Activated T-helper 17 cell treated with anti-CD3 and anti-CD28 coated beads, Interleukin-2, amount 50 U/mL, for 72 hours (primary cell): ENCODE measurements at regions not wholly inside any gene's neighbourhood (a gene's known extent, or its start where the extent isn't known, plus 50 kb on each side); places are given as distances from the start of the nearest gene placed in this dataset.

ENCODE experiments used
- ATAC-seq: fragments of 150-1000 bp; cut with Tn5 transposase; replicated peaks from 2 replicates; pipeline ENCODE4 v1.10.0; 2021; ENCODE audit warnings: mild to moderate bottlenecking, moderate library complexity
- H3K27ac Mint-ChIP-seq: one replicate; pipeline ENCODE4 v1.8.0; 2022; ENCODE audit warnings: mixed read lengths
- H3K27me3 Mint-ChIP-seq: one replicate; pipeline ENCODE4 v1.8.0; 2022; ENCODE audit warnings: mixed read lengths
- H3K36me3 Mint-ChIP-seq: one replicate; pipeline ENCODE4 v1.8.0; 2022; ENCODE audit warnings: low read depth, mild to moderate bottlenecking, mixed read lengths
- H3K4me1 Mint-ChIP-seq: one replicate; pipeline ENCODE4 v1.8.0; 2022; ENCODE audit warnings: mixed read lengths
- H3K4me3 Mint-ChIP-seq: one replicate; pipeline ENCODE4 v1.8.0; 2022; ENCODE audit warnings: mild to moderate bottlenecking, mixed read lengths
- H3K9me3 Mint-ChIP-seq: one replicate; pipeline ENCODE4 v1.8.0; 2022; ENCODE audit warnings: mixed read lengths

- Mint-ChIP-seq H3K9me3 (no peaks in the 10 kb centered on the region), H3K36me3 (no peaks in the 10 kb centered on the region), H3K27me3 (no peaks in the 10 kb centered on the region), H3K4me1 (no peaks in the 10 kb centered on the region), H3K27ac (no peak overlapping the region), H3K4me3 (no peak overlapping the region)
- ATAC-seq = no peak
Measured at GRCh38 chr14:40416565-40416964, 984.3 kb upstream of the FBXO33 start.

GRCh38 chr14:40414386-40414785 lies 982.2 kb upstream of the FBXO33 start:
- Mint-ChIP-seq H3K9me3 (no peaks in the 10 kb centered on the region), H3K4me1 (no peaks in the 10 kb centered on the region), H3K27ac (no peak overlapping the region), H3K36me3 (no peaks in the 10 kb centered on the region), H3K4me3 (no peak overlapping the region), H3K27me3 (no peaks in the 10 kb centered on the region)
- no peak for ATAC-seq

- no peak for ATAC-seq
- Mint-ChIP-seq H3K4me3 (no peak overlapping the region), H3K9me3 (no peaks in the 10 kb centered on the region), H3K27me3 (no peaks in the 10 kb centered on the region), H3K36me3 (no peaks in the 10 kb centered on the region), H3K27ac (no peak overlapping the region), H3K4me1 (no peaks in the 10 kb centered on the region)
Measured at GRCh38 chr14:40413136-40413535, 980.9 kb upstream of the FBXO33 start.

- Mint-ChIP-seq H3K4me3 (no peak overlapping the region), H3K27me3 (no peaks in the 10 kb centered on the region), H3K4me1 (no peaks in the 10 kb centered on the region), H3K27ac (no peak overlapping the region), H3K36me3 (no peaks in the 10 kb centered on the region), H3K9me3 (peaks cover 9% of the 10 kb centered on the region)
- ATAC-seq = no peak
Measured at GRCh38 chr14:40410708-40411107, 978.5 kb upstream of the FBXO33 start.

- Mint-ChIP-seq H3K4me3 (no peak overlapping the region), H3K27me3 (no peaks in the 10 kb centered on the region), H3K9me3 (peaks cover 9% of the 10 kb centered on the region), H3K4me1 (no peaks in the 10 kb centered on the region), H3K27ac (no peak overlapping the region), H3K36me3 (no peaks in the 10 kb centered on the region)
- ATAC-seq = no peak
Measured at GRCh38 chr14:40402957-40403356, 970.7 kb upstream of the FBXO33 start.

- Mint-ChIP-seq H3K4me1 (no peaks in the 10 kb centered on the region), H3K9me3 (no peaks in the 10 kb centered on the region), H3K36me3 (no peaks in the 10 kb centered on the region), H3K27me3 (no peaks in the 10 kb centered on the region), H3K27ac (no peak overlapping the region), H3K4me3 (no peak overlapping the region)
- no peak for ATAC-seq
Measured at GRCh38 chr14:40398981-40399380, 966.7 kb upstream of the FBXO33 start.

GRCh38 chr14:40394634-40395340 lies 962.6 kb upstream of the FBXO33 start:
- H3K9me3 Mint-ChIP-seq = no peaks in the 10 kb centered on the region
- H3K36me3 Mint-ChIP-seq = no peaks in the 10 kb centered on the region
- H3K27me3 Mint-ChIP-seq = no peaks in the 10 kb centered on the region
- H3K4me1 Mint-ChIP-seq = no peaks in the 10 kb centered on the region
- H3K27ac Mint-ChIP-seq = no peak overlapping the region
- ATAC-seq = no peak
- no peak overlapping the region for H3K4me3 Mint-ChIP-seq

GRCh38 chr14:40393143-40393542 lies 960.9 kb upstream of the FBXO33 start:
- H3K4me1 Mint-ChIP-seq = no peaks in the 10 kb centered on the region
- no peaks in the 10 kb centered on the region for H3K36me3 Mint-ChIP-seq
- no peak overlapping the region for H3K27ac Mint-ChIP-seq
- no peak overlapping the region for H3K4me3 Mint-ChIP-seq
- H3K27me3 Mint-ChIP-seq = no peaks in the 10 kb centered on the region
- H3K9me3 Mint-ChIP-seq = no peaks in the 10 kb centered on the region
- no peak for ATAC-seq

GRCh38 chr14:40386433-40386832 lies 954.2 kb upstream of the FBXO33 start:
- H3K27ac Mint-ChIP-seq = no peak overlapping the region
- no peaks in the 10 kb centered on the region for H3K9me3 Mint-ChIP-seq
- no peak overlapping the region for H3K4me3 Mint-ChIP-seq
- H3K27me3 Mint-ChIP-seq = no peaks in the 10 kb centered on the region
- ATAC-seq = no peak
- no peaks in the 10 kb centered on the region for H3K36me3 Mint-ChIP-seq
- H3K4me1 Mint-ChIP-seq = no peaks in the 10 kb centered on the region

GRCh38 chr14:40374221-40374620 lies 942.0 kb upstream of the FBXO33 start:
- Mint-ChIP-seq H3K36me3 (no peaks in the 10 kb centered on the region), H3K4me1 (no peaks in the 10 kb centered on the region), H3K4me3 (no peak overlapping the region), H3K27ac (no peak overlapping the region), H3K27me3 (no peaks in the 10 kb centered on the region), H3K9me3 (peaks cover 5% of the 10 kb centered on the region)
- no peak for ATAC-seq

GRCh38 chr14:40371011-40371410 lies 938.8 kb upstream of the FBXO33 start:
- ATAC-seq = no peak
- Mint-ChIP-seq H3K4me3 (no peak overlapping the region), H3K9me3 (peaks cover 5% of the 10 kb centered on the region), H3K36me3 (no peaks in the 10 kb centered on the region), H3K27me3 (no peaks in the 10 kb centered on the region), H3K27ac (no peak overlapping the region), H3K4me1 (no peaks in the 10 kb centered on the region)

- no peak for ATAC-seq
- Mint-ChIP-seq H3K4me3 (no peak overlapping the region), H3K36me3 (no peaks in the 10 kb centered on the region), H3K4me1 (peaks cover 4% of the 10 kb centered on the region), H3K9me3 (peaks cover 5% of the 10 kb centered on the region), H3K27ac (no peak overlapping the region), H3K27me3 (no peaks in the 10 kb centered on the region)
Measured at GRCh38 chr14:40368314-40368713, 936.1 kb upstream of the FBXO33 start.

GRCh38 chr14:40367717-40368116 lies 935.5 kb upstream of the FBXO33 start:
- Mint-ChIP-seq H3K36me3 (no peaks in the 10 kb centered on the region), H3K27ac (no peak overlapping the region), H3K4me1 (peaks cover 4% of the 10 kb centered on the region), H3K4me3 (no peak overlapping the region), H3K9me3 (peaks cover 5% of the 10 kb centered on the region), H3K27me3 (no peaks in the 10 kb centered on the region)
- no peak for ATAC-seq

GRCh38 chr14:40365305-40365704 lies 933.1 kb upstream of the FBXO33 start:
- peaks cover 4% of the 10 kb centered on the region for H3K4me1 Mint-ChIP-seq

GRCh38 chr14:40362856-40363255 lies 930.6 kb upstream of the FBXO33 start:
- Mint-ChIP-seq H3K27me3 (no peaks in the 10 kb centered on the region), H3K27ac (no peak overlapping the region), H3K4me3 (no peak overlapping the region), H3K36me3 (no peaks in the 10 kb centered on the region), H3K4me1 (peaks cover 4% of the 10 kb centered on the region), H3K9me3 (no peaks in the 10 kb centered on the region)
- no peak for ATAC-seq

More at GRCh38 chr14:40365305-40365704, 933.1 kb upstream of the FBXO33 start:
- Mint-ChIP-seq H3K4me3 (no peak overlapping the region), H3K36me3 (no peaks in the 10 kb centered on the region), H3K9me3 (no peaks in the 10 kb centered on the region), H3K27ac (no peak overlapping the region), H3K27me3 (no peaks in the 10 kb centered on the region)
- ATAC-seq = no peak

- no peaks in the 10 kb centered on the region for H3K4me1 Mint-ChIP-seq
- no peak for ATAC-seq
- no peak overlapping the region for H3K4me3 Mint-ChIP-seq
- no peak overlapping the region for H3K27ac Mint-ChIP-seq
- H3K9me3 Mint-ChIP-seq = no peaks in the 10 kb centered on the region
- no peaks in the 10 kb centered on the region for H3K36me3 Mint-ChIP-seq
- no peaks in the 10 kb centered on the region for H3K27me3 Mint-ChIP-seq
Measured at GRCh38 chr14:40354754-40355153, 922.5 kb upstream of the FBXO33 start.
